ENCODE measurements at regions not wholly inside any gene's neighbourhood (a gene's known extent, or its start where the extent isn't known, plus 50 kb on each side); places are given as distances from the start of the nearest gene placed in this dataset.
"Not testable (repeated sequence)": the region's sequence is repeated elsewhere in the genome, so short reads cannot be mapped to it uniquely, and the experiment has no call there.

- Histone ChIP-seq H3K4me1 (ENCODE audit: control insufficient read depth, low read length) (no peaks in the 10 kb centered on the region), H3F3A (ENCODE audit: control insufficient read depth, insufficient read depth) (no peaks in the 10 kb centered on the region), H3K36me3 (ENCODE audit: control insufficient read depth, low read length) (no peaks in the 10 kb centered on the region), H3K4me3 (ENCODE audit: low read length) (no peak overlapping the region), H3K79me2 (ENCODE audit: control insufficient read depth, low read length) (no peaks in the 10 kb centered on the region), H4K20me1 (ENCODE audit: control insufficient read depth, insufficient read depth, low read depth, low read length) (no peaks in the 10 kb centered on the region), H3K9me2 (replicated peaks; ENCODE audit: control insufficient read depth, low read length) (no peaks in the 10 kb centered on the region), H3K9me3 (ENCODE audit: control insufficient read depth, insufficient read depth, low read length) (no peaks in the 10 kb centered on the region; the same call in 1 of the 2 replicates), H3K4me2 (ENCODE audit: low read length) (no peak overlapping the region), H3K27ac (ENCODE audit: low read depth, low read length) (no peak overlapping the region), H3K27me3 (ENCODE audit: control insufficient read depth, low read length) (no peaks in the 10 kb centered on the region)
- TF ChIP-seq EZH2phosphoT487 (IDR thresholded peaks at IDR 0.05; ENCODE audit: borderline replicate concordance, low read length): no peak
- TF ChIP-seq CTCF (IDR thresholded peaks at IDR 0.05; ENCODE audit: low read depth, low read length, poor library complexity, severe bottlenecking): no peak
Measured at GRCh38 chr13:65783383-65783782, 1446.8 kb downstream of the PCDH9 start.

GRCh38 chr13:65771704-65772313 lies 1458.3 kb downstream of the PCDH9 start:
- not testable (repeated sequence) for H3K27ac ChIP-seq (ENCODE audit: low read depth, low read length); H3F3A ChIP-seq (ENCODE audit: control insufficient read depth, insufficient read depth); H3K9me2 ChIP-seq (replicated peaks; ENCODE audit: control insufficient read depth, low read length); H3K4me2 ChIP-seq (ENCODE audit: low read length); H3K9me3 ChIP-seq (ENCODE audit: control insufficient read depth, insufficient read depth, low read length); H3K36me3 ChIP-seq (ENCODE audit: control insufficient read depth, low read length); H3K4me1 ChIP-seq (ENCODE audit: control insufficient read depth, low read length); H3K79me2 ChIP-seq (ENCODE audit: control insufficient read depth, low read length); H3K27me3 ChIP-seq (ENCODE audit: control insufficient read depth, low read length); H4K20me1 ChIP-seq (ENCODE audit: control insufficient read depth, insufficient read depth, low read depth, low read length); H3K4me3 ChIP-seq (ENCODE audit: low read length)

GRCh38 chr13:65768545-65768944 lies 1461.6 kb downstream of the PCDH9 start:
- no peaks in the 10 kb centered on the region for H3K4me1 ChIP-seq (ENCODE audit: control insufficient read depth, low read length)
- no peak overlapping the region for H3K27ac ChIP-seq (ENCODE audit: low read depth, low read length)
- no peaks in the 10 kb centered on the region for H3F3A ChIP-seq (ENCODE audit: control insufficient read depth, insufficient read depth)
- no peak overlapping the region for H3K4me3 ChIP-seq (ENCODE audit: low read length)
- no peaks in the 10 kb centered on the region for H3K9me2 ChIP-seq (replicated peaks; ENCODE audit: control insufficient read depth, low read length)
- H3K9me3 ChIP-seq (ENCODE audit: control insufficient read depth, insufficient read depth, low read length): peaks cover 4% of the 10 kb centered on the region; the same call in 1 of the 2 replicates
- no peaks in the 10 kb centered on the region for H3K27me3 ChIP-seq (ENCODE audit: control insufficient read depth, low read length)
- H4K20me1 ChIP-seq (ENCODE audit: control insufficient read depth, insufficient read depth, low read depth, low read length): no peaks in the 10 kb centered on the region
- no peak overlapping the region for H3K4me2 ChIP-seq (ENCODE audit: low read length)
- TF ChIP-seq EZH2phosphoT487 (IDR thresholded peaks at IDR 0.05; ENCODE audit: borderline replicate concordance, low read length) (no peak), CTCF (IDR thresholded peaks at IDR 0.05; ENCODE audit: low read depth, low read length, poor library complexity, severe bottlenecking) (no peak)
- no peaks in the 10 kb centered on the region for H3K36me3 ChIP-seq (ENCODE audit: control insufficient read depth, low read length)
- no peaks in the 10 kb centered on the region for H3K79me2 ChIP-seq (ENCODE audit: control insufficient read depth, low read length)

GRCh38 chr13:65763811-65764210 lies 1466.3 kb downstream of the PCDH9 start:
- Histone ChIP-seq H3K4me3 (ENCODE audit: low read length) (no peak overlapping the region), H3K36me3 (ENCODE audit: control insufficient read depth, low read length) (no peaks in the 10 kb centered on the region), H3K79me2 (ENCODE audit: control insufficient read depth, low read length) (no peaks in the 10 kb centered on the region), H3F3A (ENCODE audit: control insufficient read depth, insufficient read depth) (no peaks in the 10 kb centered on the region), H3K4me2 (ENCODE audit: low read length) (no peak overlapping the region), H3K9me2 (replicated peaks; ENCODE audit: control insufficient read depth, low read length) (no peaks in the 10 kb centered on the region), H3K4me1 (ENCODE audit: control insufficient read depth, low read length) (no peaks in the 10 kb centered on the region), H3K9me3 (ENCODE audit: control insufficient read depth, insufficient read depth, low read length) (peaks cover under 1% of the 10 kb centered on the region; the same call in 1 of the 2 replicates), H4K20me1 (ENCODE audit: control insufficient read depth, insufficient read depth, low read depth, low read length) (no peaks in the 10 kb centered on the region), H3K27ac (ENCODE audit: low read depth, low read length) (no peak overlapping the region), H3K27me3 (ENCODE audit: control insufficient read depth, low read length) (no peaks in the 10 kb centered on the region)
- TF ChIP-seq EZH2phosphoT487 (IDR thresholded peaks at IDR 0.05; ENCODE audit: borderline replicate concordance, low read length): no peak
- TF ChIP-seq CTCF (IDR thresholded peaks at IDR 0.05; ENCODE audit: low read depth, low read length, poor library complexity, severe bottlenecking): no peak
